Neuronal stem cell (in vitro differentiated cells): ENCODE measurements at regions not wholly inside any gene's neighbourhood (a gene's known extent, or its start where the extent isn't known, plus 50 kb on each side); places are given as distances from the start of the nearest gene placed in this dataset.

Experiments used
- DNase-seq: peaks from one replicate; pipeline ENCODE4 v3.0.0-alpha.2; 2013; ENCODE audit warnings: low spot score
- H2AFZ ChIP-seq: one replicate; pipeline ENCODE4 v1.6.1; 2013; ENCODE audit warnings: mild to moderate bottlenecking, low read length, inconsistent platforms
- H2AK5ac ChIP-seq: 2 replicates; pipeline ENCODE4 v1.6.1; 2013; ENCODE audit warnings: low read depth, mild to moderate bottlenecking, inconsistent platforms, low read length, moderate library complexity, mixed read lengths
- H2BK120ac ChIP-seq: 2 replicates; pipeline ENCODE4 v1.6.1; 2013; ENCODE audit warnings: low read depth, mild to moderate bottlenecking, inconsistent platforms, low read length, moderate library complexity, mixed read lengths
- H2BK12ac ChIP-seq: one replicate; pipeline ENCODE4 v1.6.1; 2013; ENCODE audit warnings: low read length, inconsistent platforms
- H2BK15ac ChIP-seq: 2 replicates; pipeline ENCODE4 v1.6.1; 2013; ENCODE audit warnings: mild to moderate bottlenecking, low read length, inconsistent platforms, mixed read lengths
- H2BK5ac ChIP-seq: one replicate; pipeline ENCODE4 v1.6.1; 2013; ENCODE audit warnings: inconsistent platforms, mild to moderate bottlenecking, low read length, moderate library complexity
- H3K14ac ChIP-seq: one replicate; pipeline ENCODE4 v1.6.1; 2013; ENCODE audit warnings: low read length, inconsistent platforms
- H3K18ac ChIP-seq: 2 replicates; pipeline ENCODE4 v1.6.1; 2013; ENCODE audit warnings: low read length, inconsistent platforms
- H3K23ac ChIP-seq: 2 replicates; pipeline ENCODE4 v1.6.1; 2013; ENCODE audit warnings: low read depth, mild to moderate bottlenecking, mixed read lengths, low read length, inconsistent platforms; ENCODE audit not compliant: poor library complexity
- H3K27ac ChIP-seq: replicated peaks from 3 replicates; pipeline ENCODE4 v1.5.1; 2013; ENCODE audit warnings: low read length, inconsistent platforms
- H3K27me3 ChIP-seq, 3 experiments: 2 replicates each; pipeline ENCODE4 v1.6.1; 2013; ENCODE audit warnings: low read length in 3 of 3, mild to moderate bottlenecking in 2 of 3, inconsistent platforms in 1 of 3, low read depth in 1 of 3, mixed read lengths in 1 of 3, moderate library complexity in 1 of 3; ENCODE audit not compliant: control insufficient read depth in 3 of 3, insufficient read depth in 3 of 3
- H3K36me3 ChIP-seq, 2 donors: replicated peaks in 1 of 2; 2 replicates each; pipeline ENCODE4 v1.6.1; 2013; ENCODE audit warnings: low read length in 2 of 2; ENCODE audit not compliant: control insufficient read depth in 2 of 2, insufficient read depth in 2 of 2
- H3K4ac ChIP-seq: 2 replicates; pipeline ENCODE4 v1.6.1; 2013; ENCODE audit warnings: inconsistent platforms, mild to moderate bottlenecking, low read length, moderate library complexity
- H3K4me1 ChIP-seq, 2 donors: 1 replicate in 1 of 2; 2 replicates in 1 of 2; pipeline ENCODE4 v1.6.1; 2013; ENCODE audit warnings: low read length in 2 of 2, low read depth in 1 of 2; ENCODE audit not compliant: control insufficient read depth in 2 of 2, insufficient read depth in 1 of 2
- H3K4me2 ChIP-seq: one replicate; pipeline ENCODE4 v1.6.1; 2013; ENCODE audit warnings: mild to moderate bottlenecking, low read length, inconsistent platforms; ENCODE audit not compliant: insufficient read depth, poor library complexity, severe bottlenecking
- H3K4me3 ChIP-seq, 2 donors: 2 replicates each; pipeline ENCODE4 v1.5.1; 2013; ENCODE audit warnings: low read length in 2 of 2, mild to moderate bottlenecking in 2 of 2, inconsistent platforms in 1 of 2, moderate library complexity in 1 of 2
- H3K79me1 ChIP-seq: one replicate; pipeline ENCODE4 v1.6.1; 2013; ENCODE audit warnings: low read depth, mild to moderate bottlenecking, inconsistent platforms, low read length, moderate library complexity
- H3K9ac ChIP-seq: one replicate; pipeline ENCODE4 v1.6.1; 2013; ENCODE audit warnings: mild to moderate bottlenecking, low read depth, low read length, inconsistent platforms; ENCODE audit not compliant: poor library complexity
- H3K9me3 ChIP-seq, 2 donors: replicated peaks in 1 of 2; 2 replicates each; pipeline versions ENCODE3 to v1.6.1; 2013; ENCODE audit warnings: low read length in 2 of 2, mild to moderate bottlenecking in 2 of 2, inconsistent platforms in 1 of 2, low read depth in 1 of 2, mixed read lengths in 1 of 2, moderate library complexity in 1 of 2; ENCODE audit not compliant: control insufficient read depth in 2 of 2, insufficient read depth in 1 of 2
- H4K8ac ChIP-seq: one replicate; pipeline ENCODE4 v1.6.1; 2013; ENCODE audit warnings: low read depth, mild to moderate bottlenecking, inconsistent platforms, low read length, moderate library complexity
- H4K91ac ChIP-seq: one replicate; pipeline ENCODE4 v1.6.1; 2013; ENCODE audit warnings: low read length, low read depth, mild to moderate bottlenecking, inconsistent platforms; ENCODE audit not compliant: poor library complexity
- WGBS, 2 donors: extraction: QIAGEN DNeasy Blood & Tissue Kit; methylation state at CpG; one replicate each; pipeline ENCODE4 v1.1.7; 2013; ENCODE audit warnings: missing lambda C conversion rate in 2 of 2, mixed read lengths in 1 of 2; ENCODE audit not compliant: insufficient read length in 2 of 2, insufficient replicate concordance in 1 of 2; ENCODE audit errors: extremely low coverage in 2 of 2; 5-methylcytosine and 5-hydroxymethylcytosine counted together

- H3K14ac ChIP-seq: no peak overlapping the region
- no peak overlapping the region for H4K8ac ChIP-seq
- H3K79me1 ChIP-seq: no peaks in the 10 kb centered on the region
- no peak overlapping the region for H2AK5ac ChIP-seq
- H4K91ac ChIP-seq: no peak overlapping the region
- no peaks in the 10 kb centered on the region for H3K36me3 ChIP-seq
- H3K27me3 ChIP-seq: peaks cover 0 to 3% (median 0%) of the 10 kb centered on the region in 3 experiments
- H3K27ac ChIP-seq: no peak overlapping the region
- no peak overlapping the region for H2BK5ac ChIP-seq
- DNase-seq: no peak
- no peak overlapping the region for H3K4me2 ChIP-seq
- H3K18ac ChIP-seq: no peak overlapping the region
- no peak overlapping the region for H3K4me3 ChIP-seq
- H2BK15ac ChIP-seq: no peak overlapping the region
- H2BK12ac ChIP-seq: no peak overlapping the region
- H3K4ac ChIP-seq: no peak overlapping the region
- H3K9me3 ChIP-seq: no peaks in the 10 kb centered on the region
- H3K23ac ChIP-seq: no peak overlapping the region
- no peak overlapping the region for H3K9ac ChIP-seq
- no peak overlapping the region for H2AFZ ChIP-seq
- no peak overlapping the region for H2BK120ac ChIP-seq
- H3K4me1 ChIP-seq: peaks cover 0 to 2% of the 10 kb centered on the region in 2 donors
These were observed 395.1 kb downstream of the ARHGEF28 start for GRCh38 chr5:74021126-74021525.

- no CpG with 5 or more reads among the region's 5 CpGs for WGBS, 2 donors
- H3K4me3 ChIP-seq: no peak overlapping the region
- no peak overlapping the region for H2BK5ac ChIP-seq
- peaks cover 0 to 3% (median 0%) of the 10 kb centered on the region in 3 experiments for H3K27me3 ChIP-seq
- no peaks in the 10 kb centered on the region for H3K79me1 ChIP-seq
- H3K9ac ChIP-seq: no peak overlapping the region
- H3K18ac ChIP-seq: no peak overlapping the region
- no peak for DNase-seq
- H3K36me3 ChIP-seq: no peaks in the 10 kb centered on the region
- no peak overlapping the region for H3K14ac ChIP-seq
- H2AFZ ChIP-seq: no peak overlapping the region
- H3K9me3 ChIP-seq: no peaks in the 10 kb centered on the region
- H4K91ac ChIP-seq: no peak overlapping the region
- no peak overlapping the region for H4K8ac ChIP-seq
- no peak overlapping the region for H2BK12ac ChIP-seq
- peak overlapping the region; percentile 9 for H2BK15ac ChIP-seq
- H3K4me2 ChIP-seq: no peak overlapping the region
- no peak overlapping the region for H3K4ac ChIP-seq
- no peak overlapping the region for H2AK5ac ChIP-seq
- H2BK120ac ChIP-seq: no peak overlapping the region
- H3K23ac ChIP-seq: no peak overlapping the region
- H3K4me1 ChIP-seq: no peaks in the 10 kb centered on the region
- no peak overlapping the region for H3K27ac ChIP-seq
These were observed 394.5 kb downstream of the ARHGEF28 start for GRCh38 chr5:74020503-74020902.

DNA sequence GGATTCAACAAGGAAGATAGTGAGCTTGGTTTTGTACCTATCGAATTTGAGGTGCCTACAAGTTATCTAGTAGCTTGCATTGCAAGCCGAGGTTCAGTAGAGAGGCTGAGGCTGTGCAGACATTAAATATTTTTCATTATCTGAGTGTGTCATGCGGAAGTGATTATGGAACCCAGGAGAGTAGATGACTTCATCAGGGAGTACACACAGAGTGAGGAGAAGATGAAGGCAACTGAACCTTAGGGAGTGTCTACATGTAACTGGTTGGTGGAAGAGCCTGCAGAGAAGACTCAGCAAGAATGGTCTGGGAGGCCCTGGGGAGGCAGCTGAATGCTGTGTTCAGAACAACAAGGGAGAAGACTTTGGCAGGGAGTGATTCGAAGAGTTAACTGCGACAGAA, 393.9 kb downstream of the ARHGEF28 start:
- Histone ChIP-seq H3K4me2 (no peak overlapping the region), H3K27me3 (peaks cover 0 to 3% (median 0%) of the 10 kb centered on the region in 3 experiments), H3K14ac (no peak overlapping the region), H2BK5ac (no peak overlapping the region), H4K8ac (no peak overlapping the region), H3K4me3 (no peak overlapping the region), H3K4me1 (no peaks in the 10 kb centered on the region), H3K9ac (no peak overlapping the region), H3K9me3 (no peaks in the 10 kb centered on the region), H2AFZ (no peak overlapping the region), H3K27ac (no peak overlapping the region), H3K23ac (no peak overlapping the region), H2BK12ac (no peak overlapping the region), H3K18ac (no peak overlapping the region), H2BK15ac (peak overlapping the region; percentile 9), H3K4ac (no peak overlapping the region), H2AK5ac (no peak overlapping the region), H4K91ac (no peak overlapping the region), H2BK120ac (no peak overlapping the region), H3K79me1 (no peaks in the 10 kb centered on the region), H3K36me3 (no peaks in the 10 kb centered on the region)
- whole genome bisulfite sequencing, 2 donors: no CpG with 5 or more reads among the region's 5 CpGs
- no peak for DNase-seq

DNA sequence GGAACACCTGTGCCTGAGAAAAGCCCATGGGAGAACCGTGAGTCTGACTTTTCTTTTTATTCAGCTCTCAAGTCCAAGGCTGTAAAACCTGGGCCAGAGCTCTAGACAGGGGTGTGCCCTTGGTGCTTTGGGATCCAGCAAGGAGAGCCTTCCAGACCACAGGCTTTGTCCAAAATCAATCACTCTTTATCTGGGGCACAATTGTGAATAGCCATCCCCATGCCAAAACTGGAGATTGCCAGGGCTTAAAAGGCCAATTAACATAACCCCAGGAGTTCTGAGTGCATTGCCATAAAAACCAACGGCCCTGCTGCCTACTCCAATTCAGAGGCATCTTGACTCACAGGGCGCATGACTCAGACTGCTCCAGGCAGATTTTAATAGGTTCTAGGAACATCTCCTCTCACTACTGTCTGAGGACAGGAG, 391.8 kb downstream of the ARHGEF28 start:
- H3K18ac ChIP-seq: no peak overlapping the region
- H3K4me2 ChIP-seq: no peak overlapping the region
- WGBS, 2 donors: no CpG with 5 or more reads among the region's 3 CpGs
- H3K4ac ChIP-seq: no peak overlapping the region
- H3K9ac ChIP-seq: no peak overlapping the region
- H2BK120ac ChIP-seq: no peak overlapping the region
- no peak overlapping the region for H2BK15ac ChIP-seq
- no peak overlapping the region for H2BK12ac ChIP-seq
- no peak overlapping the region for H2BK5ac ChIP-seq
- H3K9me3 ChIP-seq: no peaks in the 10 kb centered on the region
- no peaks in the 10 kb centered on the region for H3K79me1 ChIP-seq
- H3K4me1 ChIP-seq: no peaks in the 10 kb centered on the region
- no peak overlapping the region for H4K8ac ChIP-seq
- peaks cover 0 to 3% (median 0%) of the 10 kb centered on the region in 3 experiments for H3K27me3 ChIP-seq
- H3K36me3 ChIP-seq: no peaks in the 10 kb centered on the region
- H3K4me3 ChIP-seq: no peak overlapping the region
- no peak overlapping the region for H3K14ac ChIP-seq
- no peak overlapping the region for H2AFZ ChIP-seq
- H4K91ac ChIP-seq: no peak overlapping the region
- no peak overlapping the region for H3K27ac ChIP-seq
- DNase-seq: no peak
- no peak overlapping the region for H3K23ac ChIP-seq
- H2AK5ac ChIP-seq: no peak overlapping the region
